H9 (cell line): ENCODE measurements at regions not wholly inside any gene's neighbourhood (a gene's known extent, or its start where the extent isn't known, plus 50 kb on each side); places are given as distances from the start of the nearest gene placed in this dataset.

Source experiments
- DNase-seq: peaks from one replicate; pipeline ENCODE4 v3.0.0-alpha.2; 2017
- H2AFZ ChIP-seq: one replicate; pipeline ENCODE4 v1.6.1; 2013; ENCODE audit warnings: mild to moderate bottlenecking, low read length, control low read depth, moderate library complexity
- H2AK5ac ChIP-seq: 2 replicates; pipeline ENCODE4 v1.6.1; 2013; ENCODE audit warnings: low read length, control low read depth, mixed read lengths; ENCODE audit not compliant: insufficient read length
- H2BK120ac ChIP-seq: one replicate; pipeline ENCODE4 v1.6.1; 2013; ENCODE audit warnings: low read depth, mild to moderate bottlenecking, low read length, control low read depth, inconsistent platforms; ENCODE audit not compliant: poor library complexity, severe bottlenecking
- H2BK12ac ChIP-seq: 2 replicates; pipeline ENCODE4 v1.6.1; 2013; ENCODE audit warnings: low read length, control low read depth, mixed read lengths, low read depth; ENCODE audit not compliant: insufficient read length
- H2BK15ac ChIP-seq: 2 replicates; pipeline ENCODE4 v1.6.1; 2013; ENCODE audit warnings: low read depth, low read length, control low read depth
- H2BK20ac ChIP-seq: one replicate; pipeline ENCODE4 v1.6.1; 2013; ENCODE audit warnings: low read depth, mild to moderate bottlenecking, low read length, control low read depth, inconsistent platforms; ENCODE audit not compliant: poor library complexity, severe bottlenecking
- H2BK5ac ChIP-seq: 2 replicates; pipeline ENCODE4 v1.6.1; 2013; ENCODE audit warnings: low read length, control low read depth, mixed read lengths; ENCODE audit not compliant: insufficient read length
- H3K14ac ChIP-seq: 2 replicates; pipeline ENCODE4 v1.6.1; 2013; ENCODE audit warnings: low read length, control low read depth; ENCODE audit not compliant: insufficient read depth
- H3K18ac ChIP-seq: 2 replicates; pipeline ENCODE4 v1.6.1; 2013; ENCODE audit warnings: low read depth, mild to moderate bottlenecking, mixed read lengths, low read length, control low read depth; ENCODE audit not compliant: insufficient read length
- H3K23ac ChIP-seq: 2 replicates; pipeline ENCODE4 v1.6.1; 2013; ENCODE audit warnings: low read length, control low read depth, mixed read lengths, low read depth; ENCODE audit not compliant: insufficient read length
- H3K23me2 ChIP-seq: 2 replicates; pipeline ENCODE4 v1.6.1; 2013; ENCODE audit warnings: low read depth, mild to moderate bottlenecking, mixed read lengths, low read length, control low read depth; ENCODE audit not compliant: insufficient read length, poor library complexity, severe bottlenecking
- H3K27ac ChIP-seq: 2 replicates; pipeline ENCODE4 v1.5.1; 2013; ENCODE audit warnings: low read length, control low read depth, mixed read lengths, low read depth; ENCODE audit not compliant: insufficient read length
- H3K27me3 ChIP-seq: 2 replicates; pipeline ENCODE4 v1.6.1; 2013; ENCODE audit warnings: low read length, control low read depth, inconsistent platforms; ENCODE audit not compliant: insufficient read depth
- H3K4ac ChIP-seq: 2 replicates; pipeline ENCODE4 v1.6.1; 2013; ENCODE audit warnings: low read depth, mild to moderate bottlenecking, control low read depth, inconsistent platforms, low read length, moderate library complexity
- H3K4me1 ChIP-seq: 2 replicates; pipeline ENCODE4 v1.6.1; 2013; ENCODE audit warnings: low read length, control low read depth, inconsistent platforms; ENCODE audit not compliant: insufficient read depth
- H3K4me2 ChIP-seq: 2 replicates; pipeline ENCODE4 v1.6.1; 2013; ENCODE audit warnings: low read length, control low read depth, mixed read lengths; ENCODE audit not compliant: insufficient read length, insufficient read depth
- H3K56ac ChIP-seq: 2 replicates; pipeline ENCODE4 v1.6.1; 2013; ENCODE audit warnings: low read depth, mild to moderate bottlenecking, mixed read lengths, low read length, control low read depth; ENCODE audit not compliant: insufficient read length
- H3K79me1 ChIP-seq: 2 replicates; pipeline ENCODE4 v1.6.1; 2013; ENCODE audit warnings: low read depth, mild to moderate bottlenecking, moderate library complexity, low read length, control low read depth, inconsistent platforms; ENCODE audit not compliant: insufficient read depth, poor library complexity, severe bottlenecking
- H3K79me2 ChIP-seq: 2 replicates; pipeline ENCODE4 v1.6.1; 2013; ENCODE audit warnings: low read length, control low read depth, inconsistent platforms; ENCODE audit not compliant: insufficient read depth
- H3K9ac ChIP-seq: 2 replicates; pipeline ENCODE4 v1.6.1; 2013; ENCODE audit warnings: low read length, control low read depth, mixed read lengths; ENCODE audit not compliant: insufficient read length; ENCODE audit errors: extremely low read depth
- H3K9me3 ChIP-seq: one replicate; pipeline ENCODE4 v1.6.1; 2013; ENCODE audit warnings: low read depth, low read length, inconsistent platforms; ENCODE audit not compliant: control insufficient read depth
- H3T11ph ChIP-seq: one replicate; pipeline ENCODE4 v1.6.1; 2013; ENCODE audit warnings: mild to moderate bottlenecking, low read length, control low read depth, inconsistent platforms
- H4K20me1 ChIP-seq: one replicate; pipeline ENCODE4 v1.6.1; 2013; ENCODE audit not compliant: control insufficient read depth, insufficient read length, insufficient read depth
- H4K5ac ChIP-seq: 2 replicates; pipeline ENCODE4 v1.6.1; 2013; ENCODE audit warnings: low read depth, mild to moderate bottlenecking, mixed read lengths, low read length, control low read depth; ENCODE audit not compliant: insufficient read length
- H4K8ac ChIP-seq: replicated peaks from 2 replicates; pipeline ENCODE4 v1.6.1; 2013; ENCODE audit warnings: low read length, control low read depth, mixed read lengths, low read depth; ENCODE audit not compliant: insufficient read length
- H4K91ac ChIP-seq: 2 replicates; pipeline ENCODE4 v1.6.1; 2013; ENCODE audit warnings: low read depth, mild to moderate bottlenecking, moderate library complexity, mixed read lengths, low read length, control low read depth; ENCODE audit not compliant: insufficient read length
- H3K27ac Mint-ChIP-seq, 3 experiments: 2 replicates in 2 of 3; 3 replicates in 1 of 3; pipeline ENCODE4 v1.8.0; 2020 to 2021; ENCODE audit warnings: mixed read lengths in 3 of 3, mild to moderate bottlenecking in 1 of 3, moderate library complexity in 1 of 3
- H3K27me3 Mint-ChIP-seq: 2 replicates; pipeline ENCODE4 v1.8.0; 2021; ENCODE audit warnings: low read depth, mild to moderate bottlenecking, moderate library complexity, mixed read lengths
- H3K36me3 Mint-ChIP-seq, 3 experiments: 2 replicates in 2 of 3; 3 replicates in 1 of 3; pipeline ENCODE4 v1.8.0; 2020 to 2021; ENCODE audit warnings: low read depth in 3 of 3, mixed read lengths in 3 of 3; ENCODE audit not compliant: insufficient read depth in 1 of 3
- H3K4me1 Mint-ChIP-seq, 2 experiments: 2 replicates each; pipeline ENCODE4 v1.8.0; 2020; ENCODE audit warnings: mixed read lengths in 2 of 2
- H3K4me3 Mint-ChIP-seq, 2 experiments: 2 replicates in 1 of 2; 3 replicates in 1 of 2; pipeline ENCODE4 v1.8.0; 2020 to 2021; ENCODE audit warnings: mild to moderate bottlenecking in 2 of 2, mixed read lengths in 2 of 2, moderate library complexity in 1 of 2
- H3K9me3 Mint-ChIP-seq, 2 experiments: 2 replicates in 1 of 2; 3 replicates in 1 of 2; pipeline ENCODE4 v1.8.0; 2020; ENCODE audit warnings: mild to moderate bottlenecking in 2 of 2, mixed read lengths in 2 of 2, moderate library complexity in 1 of 2
- CTCF ChIP-seq: fragments of 200-600 bp; sonication (generic); conservative IDR thresholded peaks from 3 replicates; pipeline ENCODE4 v1.8.0; 2021; ENCODE audit warnings: antibody characterized with exemption, mild to moderate bottlenecking
- WGBS: extraction: QIAGEN DNeasy Blood & Tissue Kit; methylation state at CpG from one replicate; pipeline ENCODE4 v1.1.7; 2013; ENCODE audit warnings: missing lambda C conversion rate, low lambda C conversion rate, mixed read lengths; ENCODE audit not compliant: insufficient read length; ENCODE audit errors: extremely low coverage; 5-methylcytosine and 5-hydroxymethylcytosine counted together

GRCh38 chr14:65877166-65877565, 464.6 kb downstream of the FUT8 start:
- no peaks in the 10 kb centered on the region for H3K4me1 ChIP-seq
- no peak overlapping the region for H3K14ac ChIP-seq
- H3K23ac ChIP-seq = no peak overlapping the region
- H3T11ph ChIP-seq = no peak overlapping the region
- no peak overlapping the region for H3K9ac ChIP-seq
- no peak overlapping the region for H2BK15ac ChIP-seq
- H2BK20ac ChIP-seq = no peak overlapping the region
- Mint-ChIP-seq H3K27ac (no peak overlapping the region), H3K4me1 (no peaks in the 10 kb centered on the region), H3K9me3 (peaks cover 4 to 5% of the 10 kb centered on the region in 2 experiments; a peak in 4 of 5 replicates), H3K4me3 (no peak overlapping the region), H3K27me3 (no peaks in the 10 kb centered on the region), H3K36me3 (peaks cover 0 to 3% (median 0%) of the 10 kb centered on the region in 3 experiments; a peak in 1 of 7 replicates)
- no peaks in the 10 kb centered on the region for H3K23me2 ChIP-seq
- H3K18ac ChIP-seq = no peak overlapping the region
- DNase-seq = no peak
- H3K56ac ChIP-seq = no peak overlapping the region
- H2BK12ac ChIP-seq = no peak overlapping the region
- no peaks in the 10 kb centered on the region for H3K79me2 ChIP-seq
- H4K8ac ChIP-seq = no peak overlapping the region
- no peak overlapping the region for H2BK5ac ChIP-seq
- no peak overlapping the region for H4K5ac ChIP-seq
- H3K9me3 ChIP-seq = no peaks in the 10 kb centered on the region
- H3K27me3 ChIP-seq = no peaks in the 10 kb centered on the region
- H2AK5ac ChIP-seq = no peak overlapping the region
- no peak overlapping the region for H3K4ac ChIP-seq
- H3K27ac ChIP-seq = no peak overlapping the region
- H2BK120ac ChIP-seq = no peak overlapping the region
- no CpG with 5 or more reads among the region's 7 CpGs for WGBS
- no peak overlapping the region for H2AFZ ChIP-seq
- no peaks in the 10 kb centered on the region for H4K20me1 ChIP-seq
- H4K91ac ChIP-seq = no peak overlapping the region
- no peaks in the 10 kb centered on the region for H3K79me1 ChIP-seq
- no peak overlapping the region for H3K4me2 ChIP-seq
- TF ChIP-seq CTCF = no peak
